ENCODE measurements at regions not wholly inside any gene's neighbourhood (a gene's known extent, or its start where the extent isn't known, plus 50 kb on each side); places are given as distances from the start of the nearest gene placed in this dataset.
"Not testable (repeated sequence)": the region's sequence is repeated elsewhere in the genome, so short reads cannot be mapped to it uniquely, and the experiment has no call there.

- Histone ChIP-seq H3K27me3 (ENCODE audit: control insufficient read depth in 3 of 3, insufficient read depth in 3 of 3, low read length in 2 of 3) (peaks cover 0 to 12% (median 8%) of the 10 kb centered on the region in 3 donors), H3K36me3 (ENCODE audit: control insufficient read depth in 4 of 4, insufficient read depth in 4 of 4, low read length in 4 of 4) (no peaks in the 10 kb centered on the region), H3K27ac (ENCODE audit: low read depth in 1 of 2, low read length in 1 of 2) (no peak overlapping the region), H3K9me3 (ENCODE audit: control insufficient read depth in 4 of 4, insufficient read depth in 3 of 4, low read length in 3 of 4) (peaks cover 0 to 3% (median 0%) of the 10 kb centered on the region in 4 donors), H3K4me3 (no peak overlapping the region), H3K4me1 (ENCODE audit: control insufficient read depth in 5 of 5, insufficient read depth in 5 of 5, low read length in 5 of 5) (peaks cover 0 to 4% (median 0%) of the 10 kb centered on the region in 5 donors), H3K9ac (ENCODE audit: insufficient read depth in 1 of 2, low read length in 2 of 2) (no peak overlapping the region)
- ATAC-seq (ENCODE audit: insufficient read depth, low FRiP score) (no peak), DNase-seq (peak in 1 of 3 donors; percentile 4)
- WGBS, 2 donors = 61 to 72% methylated on average over 4 of the region's 4 CpGs
- no peak for TF ChIP-seq CTCF (IDR thresholded peaks at IDR 0.05; ENCODE audit: control extremely low read depth, extremely low read depth)
These were observed 190.8 kb downstream of the RTP5 start for GRCh38 chr2:242060212-242060835.

GRCh38 chr2:242061930-242062329, 192.4 kb downstream of the RTP5 start:
- H3K36me3 ChIP-seq (ENCODE audit: control insufficient read depth in 4 of 4, insufficient read depth in 4 of 4, low read length in 4 of 4); H3K4me1 ChIP-seq (ENCODE audit: control insufficient read depth in 5 of 5, insufficient read depth in 5 of 5, low read length in 5 of 5); H3K27me3 ChIP-seq (ENCODE audit: control insufficient read depth in 3 of 3, insufficient read depth in 3 of 3, low read length in 2 of 3); H3K4me3 ChIP-seq; H3K9ac ChIP-seq (ENCODE audit: insufficient read depth in 1 of 2, low read length in 2 of 2); H3K9me3 ChIP-seq (ENCODE audit: control insufficient read depth in 4 of 4, insufficient read depth in 3 of 4, low read length in 3 of 4); H3K27ac ChIP-seq (ENCODE audit: low read depth in 1 of 2, low read length in 1 of 2); DNase-seq; ATAC-seq (ENCODE audit: insufficient read depth, low FRiP score): not testable (repeated sequence)
- WGBS, 2 donors = 92 to 93% methylated on average over 17 of the region's 17 CpGs

- H3K4me1 ChIP-seq (ENCODE audit: control insufficient read depth in 5 of 5, insufficient read depth in 5 of 5, low read length in 5 of 5) = peaks cover 0 to 4% (median 0%) of the 10 kb centered on the region in 5 donors
- H3K27ac ChIP-seq (ENCODE audit: low read depth in 1 of 2, low read length in 1 of 2) = no peak overlapping the region
- H3K36me3 ChIP-seq (ENCODE audit: control insufficient read depth in 4 of 4, insufficient read depth in 4 of 4, low read length in 4 of 4) = no peaks in the 10 kb centered on the region
- 59 to 63% methylated on average over 2 of the region's 2 CpGs for WGBS, 2 donors
- ATAC-seq (ENCODE audit: insufficient read depth, low FRiP score) = no peak
- no peak for TF ChIP-seq CTCF (IDR thresholded peaks at IDR 0.05; ENCODE audit: control extremely low read depth, extremely low read depth)
- H3K9me3 ChIP-seq (ENCODE audit: control insufficient read depth in 4 of 4, insufficient read depth in 3 of 4, low read length in 3 of 4) = peaks cover 0 to 3% (median 0%) of the 10 kb centered on the region in 4 donors
- no peak for DNase-seq
- H3K4me3 ChIP-seq = no peak overlapping the region
- peaks cover 0 to 5% (median 4%) of the 10 kb centered on the region in 3 donors for H3K27me3 ChIP-seq (ENCODE audit: control insufficient read depth in 3 of 3, insufficient read depth in 3 of 3, low read length in 2 of 3)
- H3K9ac ChIP-seq (ENCODE audit: insufficient read depth in 1 of 2, low read length in 2 of 2) = no peak overlapping the region
These were observed 193.9 kb downstream of the RTP5 start for GRCh38 chr2:242063436-242063835.

- ATAC-seq (ENCODE audit: insufficient read depth, low FRiP score) = no peak
- WGBS, 2 donors = 91 to 93% methylated on average over 7 of the region's 7 CpGs
- TF ChIP-seq CTCF (IDR thresholded peaks at IDR 0.05; ENCODE audit: control extremely low read depth, extremely low read depth) = no peak
These were observed 194.3 kb downstream of the RTP5 start for GRCh38 chr2:242063850-242064249.

More at GRCh38 chr2:242063850-242064249, 194.3 kb downstream of the RTP5 start:
- Histone ChIP-seq H3K27ac (ENCODE audit: low read depth in 1 of 2, low read length in 1 of 2) (no peak overlapping the region), H3K4me3 (no peak overlapping the region), H3K9me3 (ENCODE audit: control insufficient read depth in 4 of 4, insufficient read depth in 3 of 4, low read length in 3 of 4) (peaks cover 0 to 3% (median 0%) of the 10 kb centered on the region in 4 donors), H3K27me3 (ENCODE audit: control insufficient read depth in 3 of 3, insufficient read depth in 3 of 3, low read length in 2 of 3) (peaks cover 0 to 5% (median 4%) of the 10 kb centered on the region in 3 donors), H3K4me1 (ENCODE audit: control insufficient read depth in 5 of 5, insufficient read depth in 5 of 5, low read length in 5 of 5) (peaks cover 0 to 4% (median 0%) of the 10 kb centered on the region in 5 donors), H3K36me3 (ENCODE audit: control insufficient read depth in 4 of 4, insufficient read depth in 4 of 4, low read length in 4 of 4) (no peaks in the 10 kb centered on the region), H3K9ac (ENCODE audit: insufficient read depth in 1 of 2, low read length in 2 of 2) (no peak overlapping the region)
- DNase-seq = no peak

Data from lung (tissue), 11 donors.